ENCODE measurements at regions not wholly inside any gene's neighbourhood (a gene's known extent, or its start where the extent isn't known, plus 50 kb on each side); places are given as distances from the start of the nearest gene placed in this dataset.
"Not testable (repeated sequence)": the region's sequence is repeated elsewhere in the genome, so short reads cannot be mapped to it uniquely, and the experiment has no call there.

DNA sequence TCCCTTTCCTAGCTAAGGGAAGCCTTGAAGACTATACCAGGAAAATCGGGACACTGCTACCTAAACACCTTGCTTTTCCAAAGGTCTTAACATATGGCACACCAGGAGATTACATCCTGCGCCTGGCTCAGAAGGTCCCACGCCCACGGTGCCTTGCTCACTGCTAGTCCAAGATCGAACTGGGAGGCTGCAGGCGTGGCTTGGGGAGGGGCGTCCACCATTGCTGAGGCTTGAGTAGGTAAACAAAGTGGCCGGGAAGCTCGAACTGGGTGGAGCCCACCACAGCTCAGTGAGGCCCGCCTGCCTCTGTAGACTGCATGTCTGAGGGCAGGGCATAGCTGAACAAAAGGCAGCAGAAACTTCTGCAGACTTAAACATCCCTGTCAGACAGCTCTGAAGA is 459.7 kb upstream of the EYS start:
- DNase-seq, result not testable (repeated sequence)

DNA sequence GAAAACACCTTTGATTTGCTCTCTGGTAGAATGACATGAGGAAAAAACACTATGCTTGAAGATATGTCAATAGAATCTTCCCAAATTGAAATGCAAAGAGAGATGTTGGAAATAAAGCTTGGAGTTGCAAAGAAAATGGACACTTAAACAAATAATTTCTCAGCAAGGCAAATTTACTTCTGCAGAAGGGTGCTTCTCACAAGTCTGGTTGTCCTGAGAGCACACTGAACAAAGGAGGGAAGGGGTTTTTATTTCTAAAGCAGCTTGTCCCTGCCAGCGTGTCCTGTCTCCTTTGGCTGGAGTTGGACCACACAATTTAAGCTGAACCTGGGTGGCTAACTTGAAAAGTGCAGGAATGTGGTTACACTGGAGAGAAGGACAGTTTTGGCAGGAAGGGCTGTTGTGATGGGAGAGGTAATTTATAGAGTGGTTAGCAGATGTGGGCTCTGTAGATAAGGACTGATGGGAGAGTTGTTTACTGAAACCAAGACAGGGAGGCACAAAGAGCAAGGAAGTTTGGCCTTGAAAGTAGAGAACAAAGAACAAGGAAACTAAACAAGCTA is 454.6 kb upstream of the EYS start:
- no peak for DNase-seq

DNA sequence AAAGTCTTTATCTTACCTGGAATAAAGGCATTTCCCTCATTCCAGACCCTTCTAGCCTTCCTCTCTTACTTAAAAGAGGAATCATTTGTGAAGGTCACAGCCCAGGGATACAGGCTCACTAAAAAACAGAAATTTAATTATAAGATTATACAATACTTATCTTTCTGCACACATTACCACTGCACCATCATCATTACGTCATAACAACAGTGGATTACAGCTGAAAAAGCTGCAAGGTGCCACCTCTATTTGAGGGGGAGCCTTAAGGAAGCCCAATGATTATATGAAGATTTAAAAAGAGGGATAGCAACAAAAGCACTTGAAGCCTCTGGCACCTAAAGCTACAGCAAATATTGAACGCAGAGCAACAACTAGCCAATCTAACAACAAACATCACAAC is 452.9 kb upstream of the EYS start:
- DNase-seq, result no peak

DNA sequence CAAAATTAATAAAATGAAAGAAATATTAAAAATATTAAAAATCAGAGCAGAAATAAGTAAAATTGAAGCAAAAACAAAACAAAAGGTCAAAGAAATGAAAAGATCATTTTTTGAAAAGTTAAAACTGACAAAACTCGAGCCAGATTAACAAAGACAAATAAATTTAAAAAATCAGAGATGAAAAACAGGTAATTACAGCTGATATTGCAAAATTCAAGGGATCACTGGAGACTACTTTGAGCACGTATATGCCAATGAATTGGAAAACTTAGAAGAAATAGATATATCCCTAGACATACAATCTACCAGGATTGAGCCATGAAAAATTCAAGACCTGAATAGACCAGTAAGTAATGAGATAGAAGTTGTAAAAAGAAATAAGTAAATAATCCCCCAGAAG is 446.2 kb upstream of the EYS start:
- DNase-seq, result no peak

DNA sequence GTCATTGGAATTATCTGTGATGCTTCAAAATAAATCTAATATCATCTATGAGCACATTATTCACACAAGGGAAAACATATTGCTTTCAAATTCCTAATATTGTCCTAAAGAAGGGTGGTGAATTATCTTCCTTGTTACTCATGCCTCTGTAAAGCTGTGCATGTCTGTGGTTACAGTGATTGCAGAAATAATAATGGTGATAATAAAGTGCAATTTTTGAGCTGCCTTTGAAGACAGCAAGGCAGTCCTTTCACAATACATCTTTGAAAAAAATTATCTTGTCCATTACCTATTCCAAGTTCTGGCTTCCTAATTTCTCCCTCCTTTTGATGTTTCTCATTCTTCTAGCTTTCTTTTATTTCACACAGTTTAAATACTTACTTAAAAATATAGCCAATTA is 442.1 kb upstream of the EYS start:
- no peak for DNase-seq

DNA sequence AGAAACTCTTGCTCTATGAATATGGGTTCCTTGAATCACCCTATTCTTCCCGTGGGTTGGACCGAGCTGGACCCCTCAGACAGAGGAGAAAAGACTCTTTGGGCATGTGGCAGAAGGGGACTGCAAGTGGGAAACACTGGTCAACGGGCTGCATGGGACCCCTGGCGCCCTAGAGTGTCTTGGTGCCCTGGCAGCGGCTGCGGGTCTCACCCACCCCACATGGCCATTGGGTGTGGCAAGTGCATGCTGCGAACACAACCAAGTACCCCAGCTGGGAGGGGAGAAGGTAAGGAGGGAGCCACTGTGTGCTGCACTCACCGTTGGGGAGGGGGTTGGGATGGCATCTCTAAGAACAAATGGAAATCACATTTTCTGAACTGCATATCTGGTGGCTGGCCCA is 438.8 kb upstream of the EYS start:
- no peak for DNase-seq

DNA sequence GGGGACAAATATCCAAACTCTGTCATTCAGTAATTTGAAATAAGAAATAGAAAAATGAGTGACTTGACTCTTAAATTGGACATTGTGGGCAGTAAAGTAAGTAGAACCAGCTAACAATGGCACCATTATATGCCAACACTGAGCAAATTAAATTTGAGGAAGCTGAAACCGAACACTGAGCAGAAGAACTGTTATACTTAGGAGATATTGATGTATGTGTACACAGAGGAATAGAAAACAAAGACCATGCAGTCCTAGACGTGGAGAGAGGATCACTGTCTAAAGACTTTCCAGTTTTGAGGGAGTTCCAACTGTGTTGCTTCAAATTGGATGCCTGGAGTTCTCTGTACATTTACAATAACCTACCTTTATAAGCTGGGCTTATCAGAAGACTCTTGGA is 427.0 kb upstream of the EYS start:
- DNase-seq, result no peak

DNA sequence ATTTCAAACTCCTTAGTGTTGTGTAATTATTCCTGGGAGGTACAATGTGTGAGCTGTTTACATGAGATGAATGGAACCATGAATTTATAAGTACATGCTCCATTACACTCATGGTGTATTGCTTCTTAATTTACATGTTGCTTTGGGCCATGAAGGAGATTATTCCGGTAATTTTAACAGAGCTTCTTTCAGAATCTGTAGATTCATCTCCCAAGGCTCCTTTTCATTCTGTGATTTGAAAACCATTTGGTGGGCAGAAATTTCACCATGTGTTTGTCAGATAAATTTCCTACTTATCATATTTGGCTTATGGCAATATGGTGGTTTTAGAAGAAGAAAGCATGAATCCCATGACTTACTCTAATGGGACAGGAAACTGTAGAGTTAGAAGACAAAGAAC is 421.6 kb upstream of the EYS start:
- DNase-seq, result no peak

DNA sequence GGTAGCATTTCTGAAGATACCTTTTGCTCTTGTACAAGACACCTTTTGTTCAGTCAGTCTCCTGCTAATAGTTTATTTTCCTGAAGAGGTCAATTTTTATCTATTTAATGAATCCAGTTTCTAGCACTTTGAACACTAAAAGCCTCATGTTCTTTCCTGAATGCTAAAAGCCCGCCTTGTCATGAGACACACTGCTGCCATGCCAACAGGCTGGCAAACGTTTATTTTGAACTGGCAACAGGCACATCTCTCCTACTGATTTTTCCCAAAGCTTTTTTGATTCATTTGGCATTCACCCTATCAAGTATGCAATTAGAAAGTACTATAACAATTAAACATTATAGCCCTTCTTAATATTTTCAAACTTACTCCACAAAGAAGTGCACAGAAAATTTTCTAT is 421.2 kb upstream of the EYS start:
- DNase-seq, result no peak

DNA sequence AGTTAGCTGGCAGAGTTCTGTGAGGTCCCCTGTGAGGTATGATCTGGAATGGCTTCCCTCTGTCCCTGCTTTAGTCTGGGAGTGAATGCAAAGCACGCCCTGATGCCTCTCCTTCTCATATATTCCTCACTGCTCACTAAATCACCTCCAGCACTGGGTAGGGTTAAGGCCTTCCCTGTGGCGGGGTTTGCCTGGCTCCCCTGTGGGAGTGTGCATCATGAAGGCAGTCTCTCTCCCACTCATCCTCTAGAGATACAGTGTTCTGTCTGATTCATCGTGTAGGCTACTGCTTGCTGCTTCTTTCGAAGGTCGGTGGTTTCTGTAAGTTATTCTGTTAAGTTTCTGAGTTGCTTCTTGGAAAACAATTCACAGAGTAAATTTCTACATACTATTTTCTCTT is 420.0 kb upstream of the EYS start:
- DNase-seq, result no peak

DNA sequence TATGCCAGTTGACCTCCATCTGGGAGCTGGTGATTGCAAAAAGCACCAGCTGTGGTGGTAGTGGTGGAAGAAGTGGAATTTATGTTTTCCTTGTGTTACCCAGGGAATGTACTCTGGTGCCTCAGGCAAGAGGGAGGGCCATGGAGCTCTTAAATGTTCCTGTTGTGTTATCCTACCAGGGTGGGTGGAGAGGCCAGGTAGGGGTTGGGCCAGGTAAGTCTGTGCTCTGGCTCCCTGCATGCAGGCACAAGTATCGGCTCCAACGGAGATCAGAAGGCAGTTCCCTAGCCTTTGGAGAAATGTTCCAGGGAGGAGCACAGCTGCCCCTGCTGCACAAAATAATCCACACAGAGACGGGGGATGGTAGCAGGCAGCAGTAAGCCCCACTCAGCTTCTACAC is 419.3 kb upstream of the EYS start:
- DNase-seq, result no peak

DNA sequence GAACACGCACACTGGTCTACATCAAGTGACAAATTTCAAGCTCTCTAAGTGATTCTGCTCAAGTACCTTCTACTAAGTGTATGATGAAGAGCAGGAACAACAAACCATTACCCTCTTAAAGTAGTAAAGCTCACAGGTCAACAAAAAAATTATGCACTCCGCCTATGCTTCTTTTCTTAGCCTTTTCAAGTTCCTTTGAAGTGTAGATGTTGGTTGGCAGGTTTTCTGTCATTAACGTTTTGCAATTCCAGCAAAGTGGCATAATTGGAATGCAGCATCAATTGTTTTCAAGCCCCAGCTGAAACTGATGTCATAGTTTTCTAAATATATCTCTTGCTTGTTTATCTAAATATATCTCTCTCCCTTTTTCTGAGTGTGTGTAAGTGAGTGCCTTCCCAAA is 396.9 kb upstream of the EYS start:
- no peak for DNase-seq

DNA sequence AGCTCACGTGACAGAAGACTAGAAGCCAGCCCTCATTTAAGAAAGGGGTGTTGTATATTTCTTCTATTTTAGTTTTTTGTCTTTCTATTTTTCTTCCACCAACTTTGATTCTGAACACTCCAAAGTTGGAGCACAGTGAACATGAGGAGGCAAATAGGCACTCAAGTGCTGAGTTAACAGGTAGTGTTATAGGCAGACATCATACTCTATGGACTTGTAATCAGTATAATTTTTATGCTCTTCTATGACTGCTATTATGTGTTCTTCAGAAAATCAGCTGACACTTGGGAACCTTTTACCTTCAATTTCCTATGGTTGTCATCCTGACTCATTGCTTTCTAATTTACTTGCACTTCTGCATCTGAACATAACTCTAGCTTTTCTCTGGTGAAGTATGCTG is 396.3 kb upstream of the EYS start:
- no peak for DNase-seq

DNA sequence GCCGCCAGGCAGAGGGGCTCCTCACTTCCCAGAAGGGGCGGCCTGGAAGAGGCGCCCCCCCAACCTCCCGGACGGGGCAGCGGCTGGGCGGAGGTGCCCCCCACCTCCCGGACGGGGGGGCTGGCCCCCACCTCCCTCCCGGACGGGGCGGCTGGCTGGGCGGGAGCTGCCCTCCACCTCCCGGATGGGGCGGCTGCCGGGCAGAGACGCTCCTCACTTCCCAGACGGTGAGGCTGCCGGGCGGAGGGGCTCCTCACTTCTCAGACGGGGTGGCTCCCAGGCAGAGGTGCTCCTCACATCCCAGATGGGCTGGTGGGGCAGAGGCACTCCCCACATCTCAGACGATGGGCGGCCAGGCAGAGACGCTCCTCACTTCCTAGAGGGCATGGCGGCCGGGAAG is 389.7 kb upstream of the EYS start:
- no peak for DNase-seq

DNA sequence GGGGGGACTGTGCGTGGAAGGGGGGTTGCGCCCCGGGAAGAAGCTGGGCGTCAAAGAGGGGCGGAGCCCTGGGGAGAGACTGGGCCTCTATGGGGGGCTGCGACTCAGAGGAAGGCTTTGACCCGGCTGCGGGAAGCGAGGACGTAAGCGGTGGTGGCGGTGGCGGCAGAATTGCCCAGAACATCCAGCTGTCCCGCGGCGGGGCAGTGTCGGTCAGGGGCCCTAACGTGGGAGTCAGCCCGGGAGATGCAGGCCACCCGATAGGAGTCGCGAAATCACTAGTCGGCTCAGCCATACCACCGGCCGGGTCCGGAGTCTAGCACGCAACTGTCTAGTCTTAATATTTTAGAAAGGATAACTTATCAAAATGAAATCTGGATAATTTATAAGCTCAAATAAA is 387.6 kb upstream of the EYS start:
- DNase-seq, result no peak

DNA sequence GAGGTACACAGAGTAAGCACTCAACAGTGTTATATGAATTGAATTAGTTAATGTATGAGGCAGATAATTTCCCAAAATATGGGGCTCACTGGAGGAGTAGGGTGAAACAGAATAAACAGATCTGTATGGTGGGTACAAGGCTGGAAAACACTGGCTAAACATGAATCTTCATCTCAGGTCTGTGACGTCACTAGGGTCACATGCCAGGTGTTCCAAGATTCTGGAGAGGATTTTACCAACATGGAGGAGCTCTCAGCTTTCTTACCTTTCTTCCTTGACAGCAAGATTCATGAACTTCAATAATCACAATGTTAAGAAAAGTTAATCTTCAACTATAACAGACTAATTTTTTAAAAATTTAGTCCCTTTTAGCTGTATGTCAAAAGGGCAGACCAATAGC is 385.3 kb upstream of the EYS start:
- DNase-seq, result not testable (repeated sequence)

DNA sequence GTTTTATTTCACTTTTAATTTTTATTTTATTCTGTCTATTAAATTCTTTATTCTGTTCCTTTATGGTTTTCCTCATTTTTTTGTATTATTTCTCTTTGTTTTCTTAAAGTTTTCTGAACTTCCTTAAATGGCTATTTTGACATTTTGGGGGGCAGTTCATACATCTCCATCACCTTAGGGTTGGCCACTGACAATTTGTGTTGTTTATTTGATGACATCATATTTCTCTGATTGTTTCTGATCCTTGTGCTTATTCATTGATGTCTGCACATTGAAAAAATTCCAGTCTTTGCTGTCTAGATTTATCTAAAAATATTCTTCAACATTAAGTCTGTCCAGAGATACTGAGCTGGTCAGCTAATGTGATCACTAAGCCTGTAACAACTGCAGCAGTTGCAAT is 379.5 kb upstream of the EYS start:
- DNase-seq, result no peak

DNA sequence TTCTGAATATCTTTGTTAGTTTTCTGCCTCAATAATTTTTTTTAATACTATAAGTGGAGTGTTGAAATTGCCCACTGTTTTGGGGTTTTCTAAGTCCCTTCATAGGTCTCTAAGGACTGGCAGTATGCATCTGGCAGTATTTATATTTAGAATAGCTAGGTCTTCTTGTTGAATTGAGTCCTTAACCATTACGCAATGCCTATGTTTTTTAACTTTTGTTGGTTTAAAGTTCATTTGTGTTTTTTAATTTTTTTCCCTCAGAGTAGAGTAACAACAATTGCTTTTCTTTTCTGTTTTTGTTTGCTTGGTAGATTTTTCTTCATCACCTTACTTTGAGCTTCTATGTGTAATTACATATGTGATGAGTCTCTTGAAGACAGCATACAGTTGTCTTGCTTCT is 375.9 kb upstream of the EYS start:
- DNase-seq, result no peak

DNA sequence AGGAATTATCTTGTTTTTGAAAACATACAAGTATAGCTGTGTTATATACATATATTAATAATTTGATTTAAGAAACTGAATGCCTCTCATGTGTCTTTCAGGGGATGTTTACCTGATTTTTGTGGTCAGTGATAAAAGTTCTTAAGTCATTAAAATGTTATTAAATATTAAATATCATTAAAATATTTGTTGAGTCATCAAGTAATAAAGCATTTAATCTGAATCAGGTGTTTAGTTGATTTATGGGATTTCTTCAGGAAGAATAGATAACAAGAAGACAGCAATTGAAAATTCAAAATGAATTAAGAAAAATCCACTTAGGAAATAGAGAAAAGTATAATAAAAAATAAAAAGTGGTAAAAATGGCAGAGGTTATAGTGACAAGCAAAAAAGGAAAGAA is 361.9 kb upstream of the EYS start:
- no peak for DNase-seq

DNA sequence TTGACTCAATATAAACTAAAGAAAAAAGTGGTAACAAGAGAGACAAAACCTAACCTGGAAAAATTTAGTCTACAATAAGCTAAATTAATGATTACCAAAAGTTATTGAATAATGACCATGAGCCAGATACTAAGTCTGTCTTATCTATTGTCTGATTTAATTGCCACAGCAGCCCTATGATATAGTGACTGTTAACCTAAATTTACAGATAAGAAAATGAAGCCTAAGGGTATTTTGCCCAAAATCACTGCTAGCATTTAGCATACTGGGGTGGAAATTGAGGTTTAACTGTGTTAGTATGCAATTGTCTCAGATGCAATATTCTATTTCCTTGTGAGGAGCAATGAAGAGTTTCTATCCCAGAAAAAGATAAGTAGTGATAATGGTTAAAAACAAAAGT is 361.0 kb upstream of the EYS start:
- DNase-seq, result no peak

DNA sequence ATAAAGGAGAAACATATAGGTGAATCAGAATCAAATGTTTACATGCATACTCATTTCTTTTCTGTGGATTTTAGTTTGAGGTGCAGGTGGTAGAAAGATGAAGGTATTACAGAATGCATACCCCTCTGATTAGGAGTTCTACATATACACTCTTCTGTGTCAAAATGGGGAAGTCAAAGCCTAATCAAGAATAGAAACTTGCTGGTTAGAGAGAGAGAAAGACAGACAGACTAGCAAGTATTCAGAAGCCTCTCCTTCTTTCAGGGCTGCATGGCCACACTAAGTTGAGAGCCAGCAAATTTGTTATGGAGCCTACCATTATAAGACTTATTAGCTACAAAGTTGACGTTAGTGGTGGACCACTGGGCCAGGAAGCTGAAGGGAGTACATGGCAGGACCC is 358.3 kb upstream of the EYS start:
- DNase-seq, result no peak

DNA sequence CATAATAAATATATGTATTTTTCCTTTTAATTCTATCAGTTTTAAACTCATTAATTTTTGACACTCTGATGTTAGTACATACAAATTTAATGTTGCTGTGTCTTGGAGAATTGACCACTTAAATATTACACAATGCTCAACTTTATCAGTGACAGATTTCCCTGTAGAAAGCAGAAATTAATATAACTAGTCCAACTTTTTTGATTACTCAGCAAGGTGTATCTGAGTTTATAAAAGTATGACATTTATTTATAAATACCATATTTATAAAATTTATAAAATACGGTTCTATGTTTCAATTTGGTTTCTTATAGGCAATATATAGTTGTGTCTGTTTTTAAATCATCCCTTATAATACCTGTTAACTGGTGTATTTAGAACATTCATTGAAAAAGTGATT is 350.0 kb upstream of the EYS start:
- DNase-seq, result no peak

DNA sequence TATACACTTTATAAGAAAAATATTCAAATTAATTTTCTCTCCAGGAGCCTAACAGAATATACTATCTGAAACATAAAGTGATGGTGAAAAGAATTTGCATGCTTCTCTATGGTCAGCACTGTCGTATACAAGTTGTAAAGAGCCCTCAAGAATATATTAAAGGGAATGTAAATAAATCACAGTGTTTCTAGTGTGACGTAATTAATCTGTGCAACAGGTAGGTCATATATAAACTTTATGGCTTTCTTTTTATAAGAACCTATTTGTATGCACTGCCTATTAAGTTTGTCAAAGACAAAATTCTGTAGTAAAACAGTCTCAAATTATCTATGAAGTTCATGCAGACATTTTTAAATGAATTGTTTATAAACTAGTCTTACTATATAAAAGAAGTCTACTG is 347.9 kb upstream of the EYS start:
- no peak for DNase-seq

DNA sequence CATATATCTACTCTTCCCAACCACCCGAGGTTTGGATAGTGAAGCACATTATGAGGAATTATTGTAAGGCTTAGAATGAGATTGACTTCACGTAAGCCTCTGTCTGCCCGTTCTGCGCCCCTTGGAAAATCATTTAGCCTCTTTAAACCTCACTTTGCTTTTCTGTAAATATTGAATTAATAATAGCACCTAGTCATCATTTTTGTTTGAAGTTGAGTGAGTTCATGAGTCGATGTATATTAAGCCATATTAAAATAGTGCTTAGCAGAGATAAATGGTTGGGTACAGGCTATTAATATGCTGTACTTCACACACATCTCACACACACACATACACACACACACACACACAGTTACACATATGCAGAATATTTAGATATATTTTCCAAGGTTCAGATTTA is 344.8 kb upstream of the EYS start:
- no peak for DNase-seq

DNA sequence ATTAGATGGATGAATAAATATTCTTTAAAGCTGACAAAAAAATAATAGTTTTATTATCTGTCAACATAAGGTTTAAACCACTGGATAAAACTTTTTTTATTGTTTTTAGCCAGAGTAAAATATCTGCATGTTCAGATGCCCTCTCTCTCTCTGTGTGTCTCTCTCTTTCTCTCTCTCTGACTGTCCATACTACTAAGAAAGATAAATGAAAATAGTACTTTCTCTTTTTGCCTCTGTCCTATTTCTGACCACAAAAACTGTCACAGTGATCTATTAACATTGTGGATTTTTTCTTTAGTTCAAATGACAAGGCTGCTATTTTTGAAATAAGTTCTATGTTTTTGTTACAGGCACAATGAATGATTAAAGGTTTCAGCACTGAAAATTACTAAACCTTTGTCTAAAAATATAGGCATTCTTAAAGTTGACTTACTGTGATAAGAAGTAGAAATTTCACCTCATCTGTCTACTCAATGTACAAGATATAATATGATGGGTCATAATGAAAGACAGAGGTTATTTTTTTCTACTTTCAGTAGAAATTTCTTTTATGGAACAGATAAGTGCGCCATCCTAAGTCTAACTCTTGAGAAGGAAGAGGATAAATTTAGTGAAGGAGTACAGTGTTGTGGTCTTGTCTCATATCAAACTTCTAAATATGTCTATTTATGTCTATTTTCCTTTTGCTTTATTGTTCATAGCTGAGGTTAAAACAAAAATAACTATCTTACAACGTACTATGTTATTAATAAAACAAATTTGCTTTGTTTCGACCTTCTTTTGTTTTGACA is 341.9 kb upstream of the EYS start:
- no peak for DNase-seq

Data from NCI-H1694 (cell line).